Frontal cortex (tissue), 3 donors: ENCODE measurements at regions not wholly inside any gene's neighbourhood (a gene's known extent, or its start where the extent isn't known, plus 50 kb on each side); places are given as distances from the start of the nearest gene placed in this dataset.
A peak's percentile ranks its signal among the peaks of the same experiment; 100 is the strongest.
"Not testable (repeated sequence)": the region's sequence is repeated elsewhere in the genome, so short reads cannot be mapped to it uniquely, and the experiment has no call there.

ENCODE experiments used
- DNase-seq, 2 donors: peaks; one replicate each; pipeline ENCODE4 v3.0.0; 2012; ENCODE audit warnings: low spot score in 2 of 2
- FAIRE-seq: peaks from 2 replicates; lab custom pipeline; 2012; peaks lifted over from hg19 to GRCh38; lab: Jason Lieb, UNC
- donor health status: control.
- donor health status: control.
- donor health status: control.

GRCh38 chr13:94914895-94915294, 202.6 kb upstream of the SOX21 start:
- DNase-seq (no peak), FAIRE-seq (no peak)

DNA sequence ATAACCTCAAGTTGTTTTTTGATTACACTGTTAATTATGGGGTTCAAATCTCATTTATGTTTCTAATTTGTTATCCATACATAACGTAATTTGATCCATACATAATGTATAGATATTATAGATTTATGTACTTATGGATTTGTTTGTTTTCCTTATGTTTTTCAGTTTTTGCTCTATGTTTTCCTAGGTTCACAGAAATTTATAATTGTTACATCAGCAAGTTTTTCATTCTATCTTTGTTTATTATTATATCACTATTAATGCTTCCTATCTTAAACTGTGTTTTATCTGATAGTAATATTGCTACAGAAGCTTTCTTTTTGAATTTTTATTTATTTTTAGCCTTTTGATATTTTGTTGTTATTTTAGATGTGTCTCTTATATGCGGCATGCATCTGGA, 194.3 kb upstream of the SOX21 start:
- FAIRE-seq (peak; percentile 86), DNase-seq (no peak)

GRCh38 chr13:94902722-94903407, 190.5 kb upstream of the SOX21 start:
- FAIRE-seq (no peak), DNase-seq (no peak)

- DNase-seq (no peak), FAIRE-seq (no peak)
These were observed 188.7 kb upstream of the SOX21 start for GRCh38 chr13:94901070-94901469.

DNA sequence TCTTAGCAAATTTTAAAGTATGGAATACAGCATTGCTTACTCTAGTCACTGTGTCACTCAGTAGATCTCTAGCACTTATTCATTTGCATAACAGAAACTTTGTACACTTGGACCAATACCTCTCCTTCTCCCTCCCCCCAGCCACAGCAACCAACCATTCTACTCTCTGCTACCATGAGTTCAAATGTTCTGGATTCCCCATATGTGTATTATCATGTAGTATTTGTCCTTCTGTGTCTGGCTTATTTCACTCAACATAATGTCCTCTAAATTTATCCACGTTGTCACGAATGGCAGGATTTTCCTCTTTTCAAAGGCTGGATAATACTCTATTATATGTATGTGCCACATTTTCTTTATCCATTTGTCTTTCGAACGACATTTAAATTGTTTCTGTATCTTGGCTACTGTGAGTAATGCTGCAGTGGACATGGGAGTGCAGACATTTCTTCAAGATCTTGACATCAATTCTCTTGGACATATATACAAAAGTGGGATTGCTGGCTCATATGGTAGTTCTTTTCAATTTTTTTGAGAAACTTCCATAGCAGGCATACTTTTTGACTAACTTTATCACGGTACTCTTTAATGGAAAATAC, 184.5 kb upstream of the SOX21 start:
- DNase-seq (no peak), FAIRE-seq (no peak)

- FAIRE-seq (no peak), DNase-seq (no peak)
These were observed 183.9 kb upstream of the SOX21 start for GRCh38 chr13:94896238-94896637.

GRCh38 chr13:94886191-94886590, 173.8 kb upstream of the SOX21 start:
- FAIRE-seq: no peak
- no peak for DNase-seq

GRCh38 chr13:94880463-94880862, 168.1 kb upstream of the SOX21 start:
- FAIRE-seq (no peak), DNase-seq (no peak)

GRCh38 chr13:94878602-94879165, 166.3 kb upstream of the SOX21 start:
- FAIRE-seq (no peak), DNase-seq (no peak)

- FAIRE-seq: no peak
- DNase-seq: no peak
These were observed 152.1 kb upstream of the SOX21 start for GRCh38 chr13:94864474-94864873.

DNA sequence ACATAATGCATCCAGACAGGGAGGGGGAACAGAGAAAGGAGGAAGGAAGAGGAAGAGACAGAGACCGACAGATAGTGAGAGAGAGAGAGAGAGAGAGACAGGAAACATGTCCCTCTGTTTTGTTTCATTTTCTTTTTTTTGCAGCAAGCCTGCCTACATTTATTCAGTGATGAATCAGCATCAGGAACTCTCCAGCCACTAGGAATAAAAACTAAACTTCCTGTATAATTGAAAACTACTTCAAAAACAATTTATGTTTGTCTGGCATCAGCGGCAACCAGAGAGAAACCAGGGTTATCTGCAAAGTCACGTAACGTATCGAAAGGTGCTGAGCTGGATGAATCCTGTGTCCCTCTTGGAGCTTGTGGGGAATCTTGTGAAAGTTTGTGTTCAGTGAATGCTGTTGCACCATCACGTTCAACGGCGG, 148.6 kb upstream of the SOX21 start:
- FAIRE-seq: no peak
- no peak for DNase-seq

DNA sequence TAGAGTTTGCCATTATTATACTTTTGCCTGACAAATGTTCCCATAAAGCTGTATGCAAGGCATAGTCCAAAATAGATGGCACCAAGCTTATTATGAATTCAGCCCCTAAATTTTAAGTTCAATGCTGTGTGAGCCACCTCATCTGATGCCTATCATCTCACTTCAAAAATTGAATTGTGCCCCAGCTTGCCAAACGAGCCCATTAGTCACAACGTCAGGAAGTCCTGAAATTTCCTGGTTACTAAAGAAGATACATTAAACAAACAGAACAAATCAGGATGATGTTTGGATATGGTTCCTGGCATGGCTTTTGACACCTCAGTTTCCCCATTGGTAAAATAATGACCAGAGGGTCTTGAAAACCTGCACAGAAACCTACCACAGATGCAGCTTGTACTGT, 147.5 kb upstream of the SOX21 start:
- FAIRE-seq (no peak), DNase-seq (no peak)

- FAIRE-seq: no peak
- peak in 1 of 2 donors; percentile 14 for DNase-seq
These were observed 146.9 kb upstream of the SOX21 start for GRCh38 chr13:94859278-94859691.

GRCh38 chr13:94858856-94859255, 146.5 kb upstream of the SOX21 start:
- DNase-seq (no peak), FAIRE-seq (no peak)

DNA sequence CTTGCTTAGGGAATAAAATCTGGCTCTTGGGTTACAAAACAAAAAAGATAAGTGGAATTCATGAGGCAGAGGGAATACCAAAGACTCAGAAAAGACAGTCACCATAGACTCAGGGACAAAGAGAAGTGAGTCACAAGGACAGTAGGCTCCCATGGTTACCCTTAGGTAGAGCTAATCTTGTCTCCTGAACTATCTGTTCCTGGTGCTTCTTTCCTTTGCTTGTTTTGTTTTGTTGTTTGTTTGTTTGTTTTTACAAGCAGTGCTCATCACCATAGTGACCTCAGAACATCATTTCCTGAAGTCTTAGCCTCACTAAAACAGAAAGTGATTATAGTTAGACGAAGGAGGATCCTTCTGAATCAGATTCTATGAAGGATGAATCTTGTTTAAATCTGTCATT, 142.3 kb upstream of the SOX21 start:
- FAIRE-seq: no peak
- no peak for DNase-seq

DNA sequence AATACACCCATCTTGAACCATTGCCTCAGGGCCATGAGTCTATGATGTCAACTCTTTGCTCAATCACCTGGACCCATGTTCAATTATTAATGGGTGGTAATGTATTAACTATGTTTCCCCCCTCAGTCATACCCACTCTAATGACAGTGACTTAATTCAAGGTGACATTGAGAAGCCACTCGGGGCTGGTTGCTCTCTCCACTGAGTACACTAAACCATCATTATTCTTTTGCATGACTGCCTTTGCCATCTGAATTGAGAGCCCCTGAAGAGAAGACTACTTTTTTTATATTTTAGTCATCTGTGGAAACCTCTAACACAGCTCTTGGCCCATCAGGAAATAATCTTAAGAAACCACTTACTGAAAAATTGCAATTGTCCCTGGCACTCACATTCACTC, 139.2 kb upstream of the SOX21 start:
- no peak for FAIRE-seq

GRCh38 chr13:94849254-94849653, 136.9 kb upstream of the SOX21 start:
- FAIRE-seq: no peak
- no peak for DNase-seq

More for the DNA sequence above, 139.2 kb upstream of the SOX21 start:
- no peak for DNase-seq

DNA sequence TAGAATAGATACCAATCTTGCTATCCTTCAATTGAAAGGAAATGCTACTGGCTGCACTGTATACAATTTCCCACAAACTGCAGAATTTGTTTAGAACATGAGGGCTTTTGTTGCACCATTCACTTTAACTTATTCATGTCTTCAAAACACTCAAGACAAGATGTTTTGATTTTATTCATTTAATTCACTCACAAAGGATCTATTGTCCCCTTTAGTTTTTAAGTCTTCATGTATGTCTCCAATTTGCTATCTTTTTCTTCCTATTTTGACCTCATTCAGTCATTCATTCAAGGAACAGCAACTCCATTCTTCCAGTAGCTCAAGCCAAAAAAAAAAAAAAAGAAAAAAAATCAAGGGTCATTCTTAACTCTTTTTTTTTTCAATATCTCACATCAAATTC, 130.6 kb upstream of the SOX21 start:
- DNase-seq (no peak), FAIRE-seq (no peak)

GRCh38 chr13:94837056-94837455, 124.7 kb upstream of the SOX21 start:
- not testable (repeated sequence) for DNase-seq, FAIRE-seq

DNA sequence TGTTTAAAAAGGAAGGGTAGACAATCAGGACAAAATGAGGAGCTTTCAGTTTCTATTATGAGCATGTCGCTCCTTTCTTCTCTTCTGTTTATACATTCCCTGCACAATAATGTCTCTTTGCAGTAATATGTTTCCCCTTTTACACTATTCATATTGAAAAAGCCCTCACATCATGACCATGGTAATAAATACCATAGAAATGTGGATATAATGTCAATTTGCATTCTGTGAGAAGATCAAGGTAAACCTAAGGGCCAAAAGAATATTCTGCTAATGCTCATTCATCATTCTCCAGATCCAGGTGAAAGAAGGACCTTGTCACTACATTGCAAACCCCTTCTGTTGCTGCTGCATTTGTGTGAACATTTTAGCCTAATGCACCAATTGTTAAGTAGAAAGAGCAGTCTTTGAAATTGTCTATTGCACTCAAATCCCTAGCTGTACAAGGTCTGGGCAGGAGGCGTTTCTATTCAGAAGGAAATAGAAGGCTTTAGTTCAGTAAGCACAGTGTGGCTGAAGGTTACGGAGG, 117.6 kb upstream of the SOX21 start:
- FAIRE-seq: no peak
- no peak for DNase-seq

GRCh38 chr13:94829185-94829836, 117.0 kb upstream of the SOX21 start:
- FAIRE-seq (no peak), DNase-seq (no peak)
